Sigmoid colon (tissue), 4 donors: ENCODE measurements at regions not wholly inside any gene's neighbourhood (a gene's known extent, or its start where the extent isn't known, plus 50 kb on each side); places are given as distances from the start of the nearest gene placed in this dataset.

Experiments
- EP300 ChIP-seq, 4 donors: sonication (generic); formaldehyde crosslinking; IDR thresholded peaks; one replicate each; pipeline ENCODE4 v1.6.1; 2017; ENCODE audit warnings: antibody characterized with exemption in 4 of 4
- TF ChIP-seq, protein P1 (sequence below), 4 experiments: fragments of 450-650 bp in 3 of 4; fragments of 200-600 bp in 1 of 4; IDR thresholded peaks; one replicate each; pipeline ENCODE4 v1.5.1; 2016 to 2019; ENCODE audit warnings: antibody characterized with exemption in 4 of 4, mild to moderate bottlenecking in 3 of 4, moderate library complexity in 2 of 4

- TF ChIP-seq, protein P1, sequence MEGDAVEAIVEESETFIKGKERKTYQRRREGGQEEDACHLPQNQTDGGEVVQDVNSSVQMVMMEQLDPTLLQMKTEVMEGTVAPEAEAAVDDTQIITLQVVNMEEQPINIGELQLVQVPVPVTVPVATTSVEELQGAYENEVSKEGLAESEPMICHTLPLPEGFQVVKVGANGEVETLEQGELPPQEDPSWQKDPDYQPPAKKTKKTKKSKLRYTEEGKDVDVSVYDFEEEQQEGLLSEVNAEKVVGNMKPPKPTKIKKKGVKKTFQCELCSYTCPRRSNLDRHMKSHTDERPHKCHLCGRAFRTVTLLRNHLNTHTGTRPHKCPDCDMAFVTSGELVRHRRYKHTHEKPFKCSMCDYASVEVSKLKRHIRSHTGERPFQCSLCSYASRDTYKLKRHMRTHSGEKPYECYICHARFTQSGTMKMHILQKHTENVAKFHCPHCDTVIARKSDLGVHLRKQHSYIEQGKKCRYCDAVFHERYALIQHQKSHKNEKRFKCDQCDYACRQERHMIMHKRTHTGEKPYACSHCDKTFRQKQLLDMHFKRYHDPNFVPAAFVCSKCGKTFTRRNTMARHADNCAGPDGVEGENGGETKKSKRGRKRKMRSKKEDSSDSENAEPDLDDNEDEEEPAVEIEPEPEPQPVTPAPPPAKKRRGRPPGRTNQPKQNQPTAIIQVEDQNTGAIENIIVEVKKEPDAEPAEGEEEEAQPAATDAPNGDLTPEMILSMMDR (IDR thresholded peaks at IDR 0.05) = no peak
- no peak for TF ChIP-seq EP300 (IDR thresholded peaks at IDR 0.05)
Measured at GRCh38 chr15:93913871-93914270, 317.5 kb upstream of the MCTP2 start.
